HCT116 (cell line): ENCODE measurements at regions not wholly inside any gene's neighbourhood (a gene's known extent, or its start where the extent isn't known, plus 50 kb on each side); places are given as distances from the start of the nearest gene placed in this dataset.

Source experiments
- ATAC-seq: fragments of 200-7000 bp; cut with Tn5 transposase; 2 replicates; pipeline ENCODE4 v1.9.1; 2020; ENCODE audit warnings: mild to moderate bottlenecking, moderate library complexity
- BruUV-seq: library from RNA; stranded (reverse); fragments of 400-500 nt; replicated peaks from 2 replicates; lab custom pipeline; 2021; lab: Mats Ljungman, UMichigan
- CTCF ChIA-PET: fragments of 300-600 bp; sonication (Branson Sonifier 250); formaldehyde crosslinking; loops from one replicate; lab custom pipeline; 2021; ENCODE audit warnings: antibody characterized with exemption; lab: Charles Lee
- POLR2A ChIA-PET: fragments of 300-600, 350-600 bp; sonication (Branson Sonifier 250); formaldehyde crosslinking; loops from one replicate; lab custom pipeline; 2021; ENCODE audit warnings: antibody characterized with exemption; lab: Charles Lee
- RAD21 ChIA-PET, 2 experiments: fragments of 300-600 bp; sonication (Branson Sonifier 250); formaldehyde crosslinking; loops; one replicate each; lab custom pipeline; 2023; ENCODE audit warnings: low total read pairs in 2 of 2; ENCODE audit not compliant: uncharacterized antibody in 2 of 2, unreplicated experiment in 2 of 2, low non-redundant PET in 1 of 2; lab: Charles Lee
- DNase-seq: peaks from one replicate; pipeline ENCODE4 v3.0.0-alpha.2; 2010; ENCODE audit warnings: low read depth, low spot score
- H2AFZ ChIP-seq: fragments of 200-600 bp; shearing (Covaris generic), sonication (generic); 2 replicates; pipeline ENCODE4 v1.6.1; 2017; ENCODE audit warnings: low read depth, mixed run types, mixed read lengths, antibody characterized with exemption, low read length; ENCODE audit not compliant: poor library complexity, severe bottlenecking
- H3K27ac ChIP-seq: 2 replicates; pipeline ENCODE4 v1.5.1; 2012; ENCODE audit warnings: low read depth, low read length
- H3K27me3 ChIP-seq: fragments of 200-600 bp; sonication (generic); 2 replicates; pipeline ENCODE4 v1.6.1; 2016; ENCODE audit warnings: mixed run types, low read length, mixed read lengths; ENCODE audit not compliant: insufficient read depth
- H3K36me3 ChIP-seq, 2 experiments: fragments of 200-500 bp in 1 of 2; fragments of 200-600 bp in 1 of 2; sonication (Bioruptor generic) in 1 of 2; sonication (generic) in 1 of 2; 2 replicates each; pipeline versions ENCODE4 v1.5.1 to v1.6.1; 2014 to 2016; ENCODE audit warnings: low read length in 2 of 2, inconsistent platforms in 1 of 2, mixed read lengths in 1 of 2, mixed run types in 1 of 2; ENCODE audit not compliant: insufficient read depth in 2 of 2, control insufficient read depth in 1 of 2
- H3K4me1 ChIP-seq, 2 experiments: fragments of 200-600 bp in 1 of 2; sonication (generic) in 1 of 2; 2 replicates each; pipeline versions ENCODE4 v1.5.1 to v1.6.1; 2012 to 2017; ENCODE audit warnings: low read length in 2 of 2, inconsistent platforms in 1 of 2, mild to moderate bottlenecking in 1 of 2, mixed read lengths in 1 of 2, mixed run types in 1 of 2, moderate library complexity in 1 of 2; ENCODE audit not compliant: insufficient read depth in 2 of 2, control insufficient read depth in 1 of 2
- H3K4me2 ChIP-seq: fragments of 200-600 bp; sonication (generic); 2 replicates; pipeline ENCODE4 v1.6.1; 2017; ENCODE audit warnings: mixed run types, low read length, mixed read lengths
- H3K4me3 ChIP-seq, 2 experiments: fragments of 200-600 bp in 1 of 2; sonication (generic) in 1 of 2; replicated peaks in 1 of 2; 2 replicates each; pipeline ENCODE4 v1.5.1; 2011 to 2016; ENCODE audit warnings: low read length in 2 of 2, control low read depth in 1 of 2, low read depth in 1 of 2, mild to moderate bottlenecking in 1 of 2, mixed read lengths in 1 of 2, mixed run types in 1 of 2
- H3K79me2 ChIP-seq: fragments of 200-600 bp; sonication (generic); 2 replicates; pipeline ENCODE4 v1.6.1; 2017; ENCODE audit warnings: mild to moderate bottlenecking, mixed run types, low read length, moderate library complexity, mixed read lengths; ENCODE audit not compliant: insufficient read depth
- H3K9ac ChIP-seq: fragments of 200-600 bp; sonication (generic); 2 replicates; pipeline ENCODE4 v1.6.1; 2016; ENCODE audit warnings: low read length, mixed read lengths
- H3K9me2 ChIP-seq: fragments of 200-600 bp; sonication (generic), shearing (Covaris generic); 2 replicates; pipeline ENCODE4 v1.6.1; 2017; ENCODE audit warnings: mixed run types, mild to moderate bottlenecking, moderate library complexity; ENCODE audit not compliant: insufficient read depth
- H3K9me3 ChIP-seq, 2 experiments: fragments of 200-500 bp in 1 of 2; fragments of 200-600 bp in 1 of 2; sonication (Bioruptor generic) in 1 of 2; sonication (generic) in 1 of 2; 2 replicates each; pipeline ENCODE4 v1.6.1; 2014 to 2017; ENCODE audit warnings: low read length in 2 of 2, mixed read lengths in 2 of 2, inconsistent platforms in 1 of 2, low read depth in 1 of 2, mild to moderate bottlenecking in 1 of 2, mixed run types in 1 of 2, moderate library complexity in 1 of 2; ENCODE audit not compliant: control insufficient read depth in 1 of 2, insufficient read depth in 1 of 2
- H4K20me1 ChIP-seq: fragments of 200-600 bp; sonication (generic), shearing (Covaris generic); 2 replicates; pipeline ENCODE4 v1.6.1; 2017; ENCODE audit warnings: mixed run types, mild to moderate bottlenecking, moderate library complexity; ENCODE audit not compliant: insufficient read depth
- CBX3 ChIP-seq: IDR thresholded peaks from 2 replicates; pipeline ENCODE4 v1.6.1; 2012; ENCODE audit warnings: low read depth
- CEBPB ChIP-seq: IDR thresholded peaks from 2 replicates; pipeline ENCODE4 v1.6.1; 2012; ENCODE audit warnings: low read depth
- EGR1 ChIP-seq: IDR thresholded peaks from 2 replicates; pipeline ENCODE4 v1.6.1; 2012; ENCODE audit warnings: low read depth
- ELF1 ChIP-seq: IDR thresholded peaks from 2 replicates; pipeline ENCODE4 v1.6.1; 2012; ENCODE audit warnings: low read depth, borderline replicate concordance
- EZH2 ChIP-seq: fragments of 200-600 bp; sonication (generic); IDR thresholded peaks from 2 replicates; pipeline ENCODE4 v1.6.1; 2017; ENCODE audit warnings: antibody characterized with exemption, mixed run types
- EZH2phosphoT487 ChIP-seq: fragments of 200-600 bp; IDR thresholded peaks from 2 replicates; pipeline ENCODE4 v1.6.1; 2018; ENCODE audit warnings: antibody characterized with exemption, borderline replicate concordance
- MAX ChIP-seq: IDR thresholded peaks from 2 replicates; pipeline ENCODE4 v1.6.1; 2012
- POLR2AphosphoS5 ChIP-seq: IDR thresholded peaks from 2 replicates; pipeline ENCODE4 v1.6.1; 2011; ENCODE audit warnings: mild to moderate bottlenecking, low read depth, low read length, moderate library complexity
- RAD21 ChIP-seq: IDR thresholded peaks from 2 replicates; pipeline ENCODE4 v1.6.1; 2012; ENCODE audit warnings: low read depth, mild to moderate bottlenecking
- REST ChIP-seq: IDR thresholded peaks from 2 replicates; pipeline ENCODE4 v1.6.1; 2012; ENCODE audit warnings: low read depth
- SP1 ChIP-seq: IDR thresholded peaks from 2 replicates; pipeline ENCODE4 v1.6.1; 2012; ENCODE audit warnings: low read depth
- SRF ChIP-seq: IDR thresholded peaks from 2 replicates; pipeline ENCODE4 v1.6.1; 2012; ENCODE audit warnings: low read depth
- TCF7L2 ChIP-seq: IDR thresholded peaks from 2 replicates; pipeline ENCODE4 v1.7.0; 2011; ENCODE audit warnings: borderline replicate concordance, inconsistent platforms; ENCODE audit not compliant: insufficient read depth, insufficient read length; ENCODE audit errors: extremely low read depth
- ZBTB33 ChIP-seq: IDR thresholded peaks from 2 replicates; pipeline ENCODE4 v1.6.1; 2011; ENCODE audit warnings: mild to moderate bottlenecking, low read length, moderate library complexity; ENCODE audit not compliant: insufficient replicate concordance; ENCODE audit errors: extremely low read depth
- intact Hi-C: fragments of 100-400 bp; cut with micrococcal nuclease; formaldehyde crosslinking; loops from 2 replicates; pipeline ENCODE4 v1.10.0; 2022
- TF ChIP-seq, protein P1 (sequence below), 3 experiments: fragments of 200-600 bp in 1 of 3; sonication (generic) in 1 of 3; IDR thresholded peaks in 2 of 3; conservative IDR thresholded peaks in 1 of 3; 2 replicates each; pipeline ENCODE4 v1.5.1; 2012 to 2017; ENCODE audit warnings: low read depth in 2 of 3, low read length in 2 of 3, antibody characterized with exemption in 1 of 3, borderline replicate concordance in 1 of 3, control low read depth in 1 of 3, mild to moderate bottlenecking in 1 of 3, mixed read lengths in 1 of 3, mixed run types in 1 of 3, moderate library complexity in 1 of 3; ENCODE audit not compliant: insufficient read depth in 1 of 3

GRCh38 chr3:72307438-72308115, 522.6 kb upstream of the PROK2 start:
- TF ChIP-seq EZH2phosphoT487 (no peak), EGR1 (no peak), RAD21 (no peak), ELF1 (no peak), TCF7L2 (no peak), CBX3 (no peak), SRF (no peak), ZBTB33 (no peak), MAX (no peak), EZH2 (no peak), CEBPB (no peak), SP1 (no peak), REST (no peak), POLR2AphosphoS5 (no peak)
- TF ChIP-seq, protein P1, sequence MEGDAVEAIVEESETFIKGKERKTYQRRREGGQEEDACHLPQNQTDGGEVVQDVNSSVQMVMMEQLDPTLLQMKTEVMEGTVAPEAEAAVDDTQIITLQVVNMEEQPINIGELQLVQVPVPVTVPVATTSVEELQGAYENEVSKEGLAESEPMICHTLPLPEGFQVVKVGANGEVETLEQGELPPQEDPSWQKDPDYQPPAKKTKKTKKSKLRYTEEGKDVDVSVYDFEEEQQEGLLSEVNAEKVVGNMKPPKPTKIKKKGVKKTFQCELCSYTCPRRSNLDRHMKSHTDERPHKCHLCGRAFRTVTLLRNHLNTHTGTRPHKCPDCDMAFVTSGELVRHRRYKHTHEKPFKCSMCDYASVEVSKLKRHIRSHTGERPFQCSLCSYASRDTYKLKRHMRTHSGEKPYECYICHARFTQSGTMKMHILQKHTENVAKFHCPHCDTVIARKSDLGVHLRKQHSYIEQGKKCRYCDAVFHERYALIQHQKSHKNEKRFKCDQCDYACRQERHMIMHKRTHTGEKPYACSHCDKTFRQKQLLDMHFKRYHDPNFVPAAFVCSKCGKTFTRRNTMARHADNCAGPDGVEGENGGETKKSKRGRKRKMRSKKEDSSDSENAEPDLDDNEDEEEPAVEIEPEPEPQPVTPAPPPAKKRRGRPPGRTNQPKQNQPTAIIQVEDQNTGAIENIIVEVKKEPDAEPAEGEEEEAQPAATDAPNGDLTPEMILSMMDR (IDR thresholded peaks at IDR 0.05 in 2 of 3, conservative IDR thresholded peaks at IDR 0.05 in 1 of 3; ENCODE audit: borderline replicate concordance in 1 of 3, insufficient read depth in 1 of 3, low read depth in 2 of 3, low read length in 2 of 3) = no peak
- DNase-seq (no peak), ATAC-seq (no peak)
- no TSS peak for BruUV-seq
- no peaks in the 10 kb centered on the region for H3K9me2 ChIP-seq
- no peaks in the 10 kb centered on the region for H3K9me3 ChIP-seq
- no peak overlapping the region for H3K4me3 ChIP-seq
- ChIA-PET POLR2A (interaction anchor here (0.9 kb wide), 1 partner anchor 21 kb away, joined by 4 read pairs; no protein-coding TSS in a partner anchor), RAD21 (no interaction called here), CTCF (no interaction called here)
- peaks cover 6% of the 10 kb centered on the region; the same call in 1 of the 2 replicates for H3K27me3 ChIP-seq
- no peaks in the 10 kb centered on the region for H4K20me1 ChIP-seq
- no peaks in the 10 kb centered on the region for H3K4me1 ChIP-seq
- H2AFZ ChIP-seq = no peak overlapping the region
- intact Hi-C loops = no loop called here
- H3K9ac ChIP-seq = no peak overlapping the region
- no peak overlapping the region for H3K4me2 ChIP-seq
- no peaks in the 10 kb centered on the region for H3K36me3 ChIP-seq
- no peaks in the 10 kb centered on the region for H3K79me2 ChIP-seq
- H3K27ac ChIP-seq = no peak overlapping the region
